Esophagus muscularis mucosa (tissue), 4 donors: ENCODE measurements at regions not wholly inside any gene's neighbourhood (a gene's known extent, or its start where the extent isn't known, plus 50 kb on each side); places are given as distances from the start of the nearest gene placed in this dataset.

ENCODE experiments used
- CTCF ChIP-seq, 3 experiments: fragments of 200-600 bp in 2 of 3; fragments of 450-650 bp in 1 of 3; sonication (generic) in 2 of 3; IDR thresholded peaks; one replicate each; pipeline ENCODE4 v1.5.1; 2017 to 2019; ENCODE audit warnings: antibody characterized with exemption in 3 of 3, mild to moderate bottlenecking in 2 of 3, moderate library complexity in 1 of 3
- EP300 ChIP-seq: sonication (generic); formaldehyde crosslinking; IDR thresholded peaks from one replicate; pipeline ENCODE4 v1.6.1; 2017; ENCODE audit warnings: antibody characterized with exemption
- POLR2A ChIP-seq: fragments of 450-650 bp; IDR thresholded peaks from one replicate; pipeline ENCODE4 v1.6.1; 2017; ENCODE audit warnings: antibody characterized with exemption, moderate library complexity, mild to moderate bottlenecking, low read depth
- POLR2AphosphoS5 ChIP-seq, 2 donors: sonication (generic); formaldehyde crosslinking; IDR thresholded peaks; one replicate each; pipeline ENCODE4 v1.6.1; 2017; ENCODE audit warnings: antibody characterized with exemption in 2 of 2

GRCh38 chr15:53903129-53903528 lies 75.1 kb upstream of the UNC13C start:
- no peak for TF ChIP-seq CTCF (IDR thresholded peaks at IDR 0.05)
- TF ChIP-seq POLR2A, result no peak
- no peak for TF ChIP-seq POLR2AphosphoS5 (IDR thresholded peaks at IDR 0.05)
- no peak for TF ChIP-seq EP300
